ENCODE measurements at regions not wholly inside any gene's neighbourhood (a gene's known extent, or its start where the extent isn't known, plus 50 kb on each side); places are given as distances from the start of the nearest gene placed in this dataset.
A peak's percentile ranks its signal among the peaks of the same experiment; 100 is the strongest.
"Not testable (repeated sequence)": the region's sequence is repeated elsewhere in the genome, so short reads cannot be mapped to it uniquely, and the experiment has no call there.

DNA sequence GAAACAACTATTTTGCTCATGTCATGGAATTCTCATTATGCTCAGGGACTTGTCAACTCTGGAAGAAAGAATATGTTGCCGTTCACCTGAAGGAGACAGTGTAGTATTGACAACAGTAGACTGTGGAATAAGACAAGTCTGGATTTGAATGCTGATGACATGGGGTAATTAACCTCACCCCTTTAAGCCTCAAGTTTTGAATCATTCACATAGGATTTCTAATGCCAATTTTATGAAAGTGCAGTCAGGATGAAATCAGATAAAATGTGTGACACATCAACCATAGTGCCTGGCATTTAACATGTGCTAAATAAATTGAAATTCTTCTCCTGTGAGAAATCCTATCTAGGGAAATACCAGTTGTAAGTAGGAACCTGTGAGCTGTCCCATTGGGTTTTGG, 305.8 kb downstream of the KIF20B start:
- no peaks in the 10 kb centered on the region for H3K36me3 ChIP-seq (ENCODE audit: insufficient read depth)
- no peak overlapping the region for H3K9ac ChIP-seq
- no peaks in the 10 kb centered on the region for H3K27me3 ChIP-seq (ENCODE audit: insufficient read depth, low read depth)
- no peaks in the 10 kb centered on the region for H4K20me1 ChIP-seq (ENCODE audit: insufficient read depth)
- no peak overlapping the region for H3K27ac ChIP-seq
- H3K4me2 ChIP-seq, result no peak overlapping the region
- no peaks in the 10 kb centered on the region for H3K4me1 ChIP-seq (ENCODE audit: low read depth, poor library complexity, severe bottlenecking)
- TF ChIP-seq, protein P1, sequence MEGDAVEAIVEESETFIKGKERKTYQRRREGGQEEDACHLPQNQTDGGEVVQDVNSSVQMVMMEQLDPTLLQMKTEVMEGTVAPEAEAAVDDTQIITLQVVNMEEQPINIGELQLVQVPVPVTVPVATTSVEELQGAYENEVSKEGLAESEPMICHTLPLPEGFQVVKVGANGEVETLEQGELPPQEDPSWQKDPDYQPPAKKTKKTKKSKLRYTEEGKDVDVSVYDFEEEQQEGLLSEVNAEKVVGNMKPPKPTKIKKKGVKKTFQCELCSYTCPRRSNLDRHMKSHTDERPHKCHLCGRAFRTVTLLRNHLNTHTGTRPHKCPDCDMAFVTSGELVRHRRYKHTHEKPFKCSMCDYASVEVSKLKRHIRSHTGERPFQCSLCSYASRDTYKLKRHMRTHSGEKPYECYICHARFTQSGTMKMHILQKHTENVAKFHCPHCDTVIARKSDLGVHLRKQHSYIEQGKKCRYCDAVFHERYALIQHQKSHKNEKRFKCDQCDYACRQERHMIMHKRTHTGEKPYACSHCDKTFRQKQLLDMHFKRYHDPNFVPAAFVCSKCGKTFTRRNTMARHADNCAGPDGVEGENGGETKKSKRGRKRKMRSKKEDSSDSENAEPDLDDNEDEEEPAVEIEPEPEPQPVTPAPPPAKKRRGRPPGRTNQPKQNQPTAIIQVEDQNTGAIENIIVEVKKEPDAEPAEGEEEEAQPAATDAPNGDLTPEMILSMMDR (conservative IDR thresholded peaks at IDR 0.05; ENCODE audit: low read depth, low read length), result no peak
- no peak overlapping the region for H3K4me3 ChIP-seq (IDR thresholded peaks at IDR 0.05; ENCODE audit: insufficient read depth, low read depth, low read length)
- H3K79me2 ChIP-seq (ENCODE audit: insufficient read depth, low read depth), result no peaks in the 10 kb centered on the region
- H2AFZ ChIP-seq (ENCODE audit: low read depth), result no peak overlapping the region

DNA sequence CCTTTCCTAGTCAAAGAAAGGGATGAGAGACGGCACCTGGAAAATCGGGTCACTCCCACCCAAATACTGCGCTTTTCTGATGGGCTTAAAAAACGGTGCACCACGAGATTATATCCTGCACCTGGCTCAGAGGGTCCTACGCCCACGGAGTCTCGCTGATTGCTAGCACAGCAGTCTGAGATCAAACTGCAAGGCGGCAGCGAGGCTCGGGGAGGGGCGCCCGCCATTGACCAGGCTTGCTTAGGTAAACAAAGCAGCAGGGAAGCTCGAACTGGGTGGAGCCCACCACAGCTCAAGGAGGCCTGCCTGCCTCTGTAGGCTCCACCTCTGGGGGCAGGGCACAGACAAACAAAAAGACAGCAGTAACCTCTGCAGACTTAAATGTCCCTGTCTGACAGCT, 309.9 kb downstream of the KIF20B start:
- not testable (repeated sequence) for H3K27me3 ChIP-seq (ENCODE audit: insufficient read depth, low read depth); H3K27ac ChIP-seq; H3K9ac ChIP-seq; H2AFZ ChIP-seq (ENCODE audit: low read depth); H3K36me3 ChIP-seq (ENCODE audit: insufficient read depth); H3K79me2 ChIP-seq (ENCODE audit: insufficient read depth, low read depth); H3K4me1 ChIP-seq (ENCODE audit: low read depth, poor library complexity, severe bottlenecking); H3K4me3 ChIP-seq (IDR thresholded peaks at IDR 0.05; ENCODE audit: insufficient read depth, low read depth, low read length); H4K20me1 ChIP-seq (ENCODE audit: insufficient read depth); H3K4me2 ChIP-seq

DNA sequence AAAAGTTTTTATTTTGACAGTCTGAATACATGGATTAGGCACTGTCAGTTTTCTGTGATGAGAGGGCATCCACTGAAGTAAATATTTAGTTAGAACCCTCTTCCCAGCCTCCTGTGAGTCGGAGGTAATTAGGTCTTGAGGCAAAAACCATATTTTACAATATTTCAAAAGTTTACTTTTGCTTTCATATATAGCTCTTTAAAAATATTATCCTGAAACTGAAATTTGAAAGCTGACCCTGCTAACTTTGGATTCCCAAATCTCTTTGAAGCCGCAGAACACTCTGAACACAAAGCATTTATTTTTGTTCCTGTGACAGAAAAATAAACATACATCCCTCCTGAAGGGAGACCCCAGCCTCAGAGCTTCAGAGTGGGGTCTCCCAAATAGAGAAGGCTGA, 317.4 kb downstream of the KIF20B start:
- H3K27me3 ChIP-seq (ENCODE audit: insufficient read depth, low read depth), result no peaks in the 10 kb centered on the region
- no peak overlapping the region for H3K9ac ChIP-seq
- H3K4me1 ChIP-seq (ENCODE audit: low read depth, poor library complexity, severe bottlenecking), result peaks cover 24% of the 10 kb centered on the region
- no peak overlapping the region for H2AFZ ChIP-seq (ENCODE audit: low read depth)
- H3K36me3 ChIP-seq (ENCODE audit: insufficient read depth), result no peaks in the 10 kb centered on the region
- H3K4me3 ChIP-seq (IDR thresholded peaks at IDR 0.05; ENCODE audit: insufficient read depth, low read depth, low read length), result no peak overlapping the region
- TF ChIP-seq, protein P1 (conservative IDR thresholded peaks at IDR 0.05; ENCODE audit: low read depth, low read length), result no peak
- peak overlapping the region; percentile 50 for H3K4me2 ChIP-seq
- no peaks in the 10 kb centered on the region for H3K79me2 ChIP-seq (ENCODE audit: insufficient read depth, low read depth)
- H4K20me1 ChIP-seq (ENCODE audit: insufficient read depth), result no peaks in the 10 kb centered on the region
- no peak overlapping the region; the same call in 1 of the 2 replicates for H3K27ac ChIP-seq

DNA sequence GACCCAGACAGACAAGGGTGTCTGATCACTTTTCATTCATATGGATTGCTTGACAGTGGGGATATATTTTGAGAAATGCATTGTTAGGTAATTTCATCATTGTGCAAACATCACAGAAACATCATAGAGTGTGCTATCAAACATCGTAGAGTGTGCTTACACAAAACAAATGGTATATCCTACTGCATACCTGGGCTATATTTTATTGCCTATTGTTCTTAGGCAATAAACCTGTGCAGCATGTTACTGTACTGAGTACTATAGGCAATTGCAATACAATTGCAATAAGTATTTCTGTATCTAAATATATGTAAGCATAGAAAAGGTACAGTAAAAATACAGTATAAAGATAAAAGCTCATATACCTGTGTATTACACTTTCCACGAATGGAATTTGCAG, 319.1 kb downstream of the KIF20B start:
- Histone ChIP-seq H3K9ac (no peak overlapping the region), H3K4me1 (ENCODE audit: low read depth, poor library complexity, severe bottlenecking) (peaks cover 26% of the 10 kb centered on the region), H3K4me3 (IDR thresholded peaks at IDR 0.05; ENCODE audit: insufficient read depth, low read depth, low read length) (no peak overlapping the region), H3K79me2 (ENCODE audit: insufficient read depth, low read depth) (no peaks in the 10 kb centered on the region), H3K27me3 (ENCODE audit: insufficient read depth, low read depth) (no peaks in the 10 kb centered on the region), H3K27ac (no peak overlapping the region), H2AFZ (ENCODE audit: low read depth) (no peak overlapping the region), H3K4me2 (no peak overlapping the region), H3K36me3 (ENCODE audit: insufficient read depth) (no peaks in the 10 kb centered on the region), H4K20me1 (ENCODE audit: insufficient read depth) (no peaks in the 10 kb centered on the region)
- TF ChIP-seq, protein P1 (conservative IDR thresholded peaks at IDR 0.05; ENCODE audit: low read depth, low read length), result no peak

DNA sequence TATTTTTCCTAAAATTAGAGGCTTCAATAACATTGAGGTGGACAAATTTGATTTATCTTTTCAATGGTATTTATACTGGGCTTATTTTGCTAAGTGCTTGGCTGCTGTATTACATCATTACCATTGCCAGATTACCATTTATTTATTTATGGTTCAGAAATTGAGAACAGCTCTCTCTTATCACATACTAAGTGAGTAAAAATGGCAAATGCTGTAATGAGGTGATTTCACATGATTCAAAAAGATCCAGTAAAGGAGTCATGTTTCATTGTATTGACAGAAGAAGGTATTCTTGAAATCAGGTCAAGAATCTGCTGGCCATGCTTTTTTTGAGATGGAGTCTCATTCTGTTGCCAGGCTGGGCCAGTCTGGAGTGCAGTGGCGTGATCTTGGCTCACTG, 322.6 kb downstream of the KIF20B start:
- Histone ChIP-seq H3K27ac (no peak overlapping the region), H2AFZ (ENCODE audit: low read depth) (no peak overlapping the region), H3K27me3 (ENCODE audit: insufficient read depth, low read depth) (no peaks in the 10 kb centered on the region), H3K36me3 (ENCODE audit: insufficient read depth) (no peaks in the 10 kb centered on the region), H3K4me3 (IDR thresholded peaks at IDR 0.05; ENCODE audit: insufficient read depth, low read depth, low read length) (no peak overlapping the region), H3K79me2 (ENCODE audit: insufficient read depth, low read depth) (no peaks in the 10 kb centered on the region), H3K4me2 (no peak overlapping the region), H3K4me1 (ENCODE audit: low read depth, poor library complexity, severe bottlenecking) (peaks cover 16% of the 10 kb centered on the region), H3K9ac (no peak overlapping the region), H4K20me1 (ENCODE audit: insufficient read depth) (no peaks in the 10 kb centered on the region)
- TF ChIP-seq, protein P1 (conservative IDR thresholded peaks at IDR 0.05; ENCODE audit: low read depth, low read length), result no peak

Data from KMS-11 (cell line).